NCI-H345 treated with DMSO at 0.1 percent for 48 hours (cell line): ENCODE measurements at regions not wholly inside any gene's neighbourhood (a gene's known extent, or its start where the extent isn't known, plus 50 kb on each side); places are given as distances from the start of the nearest gene placed in this dataset.
"Not testable (repeated sequence)": the region's sequence is repeated elsewhere in the genome, so short reads cannot be mapped to it uniquely, and the experiment has no call there.

Source experiments
- DNase-seq: peaks from one replicate; lab custom pipeline; 2025; ENCODE audit not compliant: unreplicated experiment; lab: John Stamatoyannopoulos, UW

DNA sequence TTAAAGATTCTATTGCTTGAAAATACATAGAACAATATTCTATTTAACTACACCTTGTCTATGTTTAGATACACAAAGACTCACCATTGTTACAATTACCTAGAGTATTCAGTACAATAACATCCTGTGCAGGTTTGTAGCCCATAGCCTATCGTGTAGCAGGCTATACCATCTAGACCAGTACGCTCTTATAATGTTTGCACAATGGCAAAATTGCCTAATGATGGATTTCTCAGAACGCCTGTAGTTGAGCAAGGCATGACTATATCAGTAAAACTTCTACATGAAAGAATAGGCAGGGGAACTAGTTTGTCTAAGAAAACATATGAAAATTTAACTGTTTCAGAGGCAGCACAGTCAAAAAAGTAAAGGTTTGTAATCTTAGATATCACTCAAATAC is 375.9 kb downstream of the DAD1 start:
- no peak for DNase-seq

DNA sequence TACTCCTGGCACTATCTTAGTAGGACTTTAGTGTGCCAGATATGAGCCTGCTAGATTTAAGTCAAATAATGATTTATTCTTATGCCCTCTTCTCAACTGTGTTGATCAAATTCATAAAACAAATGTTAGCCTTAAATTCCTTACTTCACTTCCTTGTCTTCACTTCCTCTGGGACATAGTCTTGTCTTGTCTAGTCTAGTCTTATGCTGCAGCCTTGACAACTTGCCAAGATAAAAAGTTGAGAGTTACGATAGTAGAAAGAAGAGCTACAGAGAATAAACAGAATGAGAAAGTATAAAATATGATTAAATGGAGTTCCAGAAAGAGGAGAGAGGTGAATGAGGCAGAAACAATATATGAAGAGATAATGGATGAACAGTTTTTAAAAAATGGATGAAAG is 378.1 kb downstream of the DAD1 start:
- DNase-seq = no peak

DNA sequence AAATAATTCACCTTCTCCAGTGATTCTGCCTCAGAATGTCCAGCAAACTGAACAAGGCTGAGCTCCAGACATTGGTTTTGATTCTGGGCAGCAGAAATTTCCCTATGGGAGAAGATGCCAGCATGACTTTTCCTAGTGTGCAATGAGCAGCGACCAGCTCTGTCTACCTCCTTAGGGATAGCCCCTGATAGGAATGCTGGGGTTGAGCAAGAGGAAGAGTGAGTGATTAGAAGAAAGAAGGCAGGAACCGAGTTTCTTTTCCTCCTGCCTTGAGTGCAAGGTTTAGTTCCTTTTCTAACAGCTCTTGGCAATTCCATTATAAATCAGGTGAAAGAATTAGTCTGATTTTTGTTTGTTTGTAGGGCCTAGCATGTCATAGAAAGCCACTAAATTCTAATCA is 379.0 kb downstream of the DAD1 start:
- no peak for DNase-seq

DNA sequence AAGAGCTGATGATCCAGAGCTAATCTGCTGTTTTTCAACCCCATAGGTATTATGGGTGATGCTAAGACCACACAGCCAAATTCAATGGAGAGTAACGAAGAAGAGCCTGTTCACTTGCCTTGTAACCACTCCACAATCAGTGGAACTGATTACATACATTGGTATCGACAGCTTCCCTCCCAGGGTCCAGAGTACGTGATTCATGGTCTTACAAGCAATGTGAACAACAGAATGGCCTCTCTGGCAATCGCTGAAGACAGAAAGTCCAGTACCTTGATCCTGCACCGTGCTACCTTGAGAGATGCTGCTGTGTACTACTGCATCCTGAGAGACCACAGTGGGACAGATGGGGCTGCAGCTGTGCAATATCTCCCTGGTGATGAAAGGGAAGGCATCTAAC is 386.0 kb downstream of the DAD1 start:
- no peak for DNase-seq

DNA sequence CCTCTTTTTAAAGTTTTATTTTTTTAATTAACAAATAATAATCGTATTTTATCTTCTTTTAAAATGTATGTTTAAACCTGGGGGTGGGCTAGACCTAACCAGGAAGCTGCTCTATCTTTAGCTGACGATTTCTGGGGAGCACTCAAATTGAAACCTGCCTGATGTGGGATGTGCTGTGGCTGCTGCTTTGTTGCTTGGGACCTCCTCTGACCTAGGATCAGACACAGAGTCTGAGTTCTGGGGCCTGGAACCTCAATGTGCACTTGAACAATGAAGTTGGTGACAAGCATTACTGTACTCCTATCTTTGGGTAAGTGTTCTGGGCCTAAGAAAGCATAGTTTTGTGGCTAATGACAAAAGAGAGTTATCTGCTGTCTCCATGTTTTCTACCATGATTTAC is 386.7 kb downstream of the DAD1 start:
- DNase-seq = no peak

DNA sequence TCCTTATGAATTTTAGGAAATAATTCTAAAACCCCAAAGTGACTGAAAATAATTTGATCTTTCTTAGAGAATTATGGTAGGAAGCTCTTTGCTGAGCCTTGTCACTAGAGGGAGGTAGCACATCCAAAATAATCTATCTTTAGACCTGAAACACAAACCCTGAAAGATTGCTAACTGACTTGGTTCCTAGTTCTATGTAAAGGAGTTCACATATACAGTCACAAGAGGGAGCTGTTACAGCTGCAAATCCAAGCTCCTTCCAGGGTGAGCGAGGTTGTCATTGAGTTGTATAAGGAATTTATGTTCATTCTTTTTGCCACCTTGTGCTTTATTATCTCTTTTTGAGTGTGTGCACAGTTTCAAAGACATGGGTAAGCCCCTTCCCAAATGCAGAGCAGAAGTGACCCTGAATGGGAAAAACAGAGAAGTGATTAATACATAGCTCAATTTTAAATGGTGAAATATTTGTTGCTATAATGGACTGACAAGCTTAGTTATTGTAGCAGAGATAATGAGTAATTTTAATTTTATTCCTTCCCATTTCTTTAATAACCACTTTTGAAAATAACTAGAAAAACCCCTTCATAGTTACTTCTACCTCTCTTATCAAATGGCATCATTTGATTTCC is 387.9 kb downstream of the DAD1 start:
- no peak for DNase-seq

DNA sequence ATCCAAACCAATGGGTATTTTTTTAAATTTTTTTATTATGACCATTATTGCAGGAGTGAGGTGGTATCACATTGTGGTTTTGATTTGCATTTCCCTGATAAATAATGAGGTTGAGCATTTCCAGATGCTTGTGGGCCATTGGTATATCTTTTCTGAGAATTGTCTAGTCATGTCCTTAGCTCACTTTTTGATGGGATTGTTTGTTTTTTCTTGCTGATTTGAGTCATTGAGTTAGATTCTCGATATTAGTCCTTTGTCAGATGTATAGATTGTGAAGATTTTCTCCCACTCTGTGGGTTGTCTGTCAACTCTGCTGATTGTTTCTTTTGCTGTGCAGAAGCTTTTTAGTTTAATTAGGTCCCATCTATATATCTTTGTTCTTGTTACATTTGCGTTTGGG is 388.9 kb downstream of the DAD1 start:
- DNase-seq = not testable (repeated sequence)

DNA sequence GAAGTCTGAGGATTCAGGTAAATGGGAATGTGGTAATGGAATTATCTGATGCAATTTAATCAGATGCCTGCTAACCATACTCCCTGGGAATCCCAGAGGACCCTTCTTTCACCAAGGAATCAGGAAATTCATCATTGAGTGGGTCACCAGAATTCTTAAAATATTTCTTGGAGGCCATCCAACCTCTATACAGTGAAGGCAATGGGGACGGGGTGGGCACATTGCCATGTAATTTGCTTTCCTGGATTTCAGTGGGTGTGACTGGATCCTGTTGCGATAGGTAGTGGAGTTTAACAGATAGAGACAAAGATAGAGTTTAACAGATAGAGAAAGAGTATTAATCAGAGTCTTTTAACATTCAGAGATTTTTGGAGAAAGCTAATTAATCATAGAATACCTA is 394.4 kb downstream of the DAD1 start:
- no peak for DNase-seq

DNA sequence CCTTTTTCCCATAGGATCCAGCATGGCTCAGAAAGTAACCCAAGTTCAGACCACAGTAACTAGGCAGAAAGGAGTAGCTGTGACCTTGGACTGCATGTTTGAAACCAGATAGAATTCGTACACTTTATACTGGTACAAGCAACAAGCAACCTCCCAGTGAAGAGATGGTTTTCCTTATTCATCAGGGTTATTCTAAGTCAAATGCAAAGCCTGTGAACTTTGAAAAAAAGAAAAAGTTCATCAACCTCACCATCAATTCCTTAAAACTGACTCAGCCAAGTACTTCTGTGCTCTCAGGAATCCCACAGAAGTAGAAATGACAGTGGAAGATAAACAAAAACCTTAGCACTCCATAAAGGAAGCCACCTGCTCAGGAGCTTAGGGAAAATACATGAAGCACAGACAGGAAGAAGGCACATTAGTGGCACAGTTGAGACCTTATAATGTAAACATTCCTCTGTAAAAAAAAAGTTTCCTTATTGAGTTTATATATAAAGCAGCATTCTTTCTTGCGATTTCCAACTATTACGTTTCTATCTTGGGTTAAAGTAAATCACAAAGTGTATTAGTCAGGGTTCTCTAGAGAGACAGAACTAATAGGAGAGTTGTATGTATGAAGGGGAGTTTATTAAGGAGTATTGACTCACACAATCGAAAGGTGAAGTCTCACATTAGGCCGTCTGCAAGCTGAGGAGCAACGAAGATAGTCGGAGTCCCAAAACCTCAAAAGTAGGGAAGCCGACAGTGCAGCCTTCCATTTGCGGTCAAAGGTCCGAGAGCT is 398.4 kb downstream of the DAD1 start:
- no peak for DNase-seq

DNA sequence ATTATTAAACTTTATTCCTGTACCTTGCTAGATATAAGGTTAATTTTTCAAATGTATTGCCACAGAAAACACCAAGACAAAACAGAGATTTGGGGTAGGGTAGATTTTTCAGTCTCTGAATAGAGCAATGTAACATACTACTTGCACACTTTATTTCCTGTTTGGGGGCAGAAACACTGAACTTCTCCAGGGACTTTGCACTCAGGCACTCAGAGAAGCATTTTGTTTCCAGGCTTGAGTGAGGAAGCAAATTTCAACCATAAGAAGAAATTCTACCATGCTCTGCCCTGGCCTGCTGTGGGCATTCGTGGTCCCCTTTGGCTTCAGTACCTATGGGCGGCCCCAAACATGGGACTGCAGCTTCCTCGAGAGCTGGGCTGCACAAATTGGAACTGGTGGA is 399.1 kb downstream of the DAD1 start:
- no peak for DNase-seq

DNA sequence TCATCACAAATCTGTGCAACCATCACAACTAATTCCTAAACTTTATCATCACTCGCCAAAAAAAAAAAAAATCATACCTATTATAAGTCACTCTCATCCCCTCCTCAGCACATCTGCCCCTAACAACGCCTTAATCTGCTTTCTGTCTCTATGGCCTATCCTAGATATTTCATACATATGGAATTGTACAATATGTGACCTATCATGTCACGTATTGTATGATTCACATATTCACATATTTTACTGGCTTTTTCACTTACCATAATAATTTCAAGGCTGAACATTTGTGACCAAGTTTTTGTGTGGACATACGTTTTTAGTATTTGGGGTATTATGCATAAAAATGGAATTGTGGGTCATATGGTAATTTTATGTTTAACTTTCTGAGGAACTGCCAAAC is 400.7 kb downstream of the DAD1 start:
- no peak for DNase-seq

DNA sequence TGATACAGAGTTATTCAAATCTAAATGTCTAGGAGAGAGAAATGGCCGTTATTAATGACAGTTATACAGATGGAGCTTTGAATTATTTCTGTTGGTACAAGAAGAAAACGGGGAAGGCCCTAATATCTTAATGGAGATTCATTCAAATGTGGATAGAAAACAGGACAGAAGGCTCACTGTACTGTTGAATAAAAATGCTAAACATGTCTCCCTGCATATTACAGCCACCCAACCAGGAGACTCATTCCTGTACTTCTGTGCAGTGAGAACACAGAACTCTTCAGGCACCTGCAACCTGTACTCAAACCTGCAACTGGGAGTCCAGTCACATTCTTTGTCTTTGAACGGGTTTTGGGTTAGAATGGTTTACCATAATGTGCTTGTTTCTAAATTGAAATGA is 403.2 kb downstream of the DAD1 start:
- DNase-seq = no peak

DNA sequence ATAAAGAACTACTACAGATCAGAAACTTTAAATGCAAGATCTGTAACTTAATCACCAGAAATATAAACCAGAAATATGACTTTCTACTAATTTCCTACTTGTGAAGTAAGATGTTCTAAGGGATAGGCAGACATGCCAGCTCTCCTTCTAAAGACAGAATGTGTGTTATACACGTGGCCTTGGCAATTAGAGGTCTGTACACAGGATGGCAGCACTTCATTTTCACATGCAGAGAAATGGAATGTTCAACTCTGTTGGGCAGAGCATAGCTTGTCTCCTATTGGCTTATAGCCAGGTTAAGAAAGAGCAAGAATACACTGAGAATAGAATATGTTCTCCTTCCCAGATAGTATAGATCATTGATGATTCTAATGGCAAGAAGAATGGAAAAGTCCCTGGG is 403.8 kb downstream of the DAD1 start:
- DNase-seq = no peak

DNA sequence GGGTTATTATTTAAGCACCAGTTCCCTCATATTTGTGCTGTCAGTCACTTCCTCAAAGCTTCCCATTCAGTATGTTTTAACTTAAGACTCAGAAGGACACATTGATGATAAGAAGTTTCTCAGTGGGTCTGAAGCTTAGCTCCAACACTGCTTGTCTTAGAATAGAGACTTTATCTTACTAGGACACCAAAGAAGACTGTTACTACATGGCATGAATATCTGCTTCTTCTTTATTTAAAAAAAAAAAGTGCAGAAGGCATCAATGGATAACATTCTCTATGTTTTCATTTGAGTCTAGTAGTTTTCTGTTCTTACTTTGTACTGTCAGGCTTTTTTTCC is 404.2 kb downstream of the DAD1 start:
- DNase-seq = no peak

DNA sequence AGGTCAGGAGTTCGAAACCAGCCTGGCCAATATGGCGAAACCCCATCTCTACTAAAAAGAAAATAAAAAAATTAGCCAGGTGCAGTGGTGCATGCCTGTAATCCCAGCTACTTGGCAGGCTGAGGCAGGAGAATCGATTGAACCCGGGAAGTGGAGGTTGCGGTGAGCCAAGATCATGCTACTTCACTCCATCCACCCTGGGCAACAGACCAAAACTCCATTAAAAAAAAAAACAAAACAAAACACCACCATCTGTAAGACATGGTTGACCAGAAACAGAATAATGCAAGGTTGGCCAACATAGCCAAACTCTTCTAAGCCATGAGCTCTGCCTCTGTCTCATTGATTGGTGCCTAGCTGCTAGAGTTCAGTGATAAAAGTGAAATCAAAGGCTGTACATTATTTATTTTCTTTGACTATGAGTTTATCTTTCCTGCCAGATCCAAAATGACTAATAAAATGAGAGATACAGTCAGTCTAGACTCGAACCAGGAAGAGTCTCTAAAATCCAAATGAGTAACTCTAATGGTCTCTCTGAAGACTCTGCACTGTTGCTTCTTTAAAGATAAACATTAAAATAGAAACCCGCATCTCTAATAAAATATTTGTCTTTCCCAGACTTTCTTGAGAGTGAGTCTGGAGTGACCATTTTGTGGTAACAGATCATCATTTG is 404.7 kb downstream of the DAD1 start:
- no peak for DNase-seq

DNA sequence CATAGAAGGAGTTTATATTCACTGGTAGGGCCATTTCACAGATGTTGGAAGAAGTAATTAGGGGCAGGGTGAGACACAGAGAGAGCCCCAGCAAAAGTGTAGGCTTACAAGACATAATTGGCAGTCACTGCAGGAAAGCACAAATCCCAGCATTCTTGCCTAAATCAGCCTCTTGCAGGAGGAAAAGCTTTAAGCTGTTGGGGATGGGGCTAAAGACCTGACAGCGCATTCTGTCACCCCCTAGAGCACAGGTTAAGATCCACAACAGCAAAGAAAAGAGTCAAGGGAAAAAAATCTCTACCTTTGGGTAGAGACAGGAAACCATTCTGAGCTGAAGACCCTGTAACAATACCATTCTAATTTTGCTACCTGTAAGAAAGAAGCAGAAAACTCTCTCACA is 409.0 kb downstream of the DAD1 start:
- no peak for DNase-seq

DNA sequence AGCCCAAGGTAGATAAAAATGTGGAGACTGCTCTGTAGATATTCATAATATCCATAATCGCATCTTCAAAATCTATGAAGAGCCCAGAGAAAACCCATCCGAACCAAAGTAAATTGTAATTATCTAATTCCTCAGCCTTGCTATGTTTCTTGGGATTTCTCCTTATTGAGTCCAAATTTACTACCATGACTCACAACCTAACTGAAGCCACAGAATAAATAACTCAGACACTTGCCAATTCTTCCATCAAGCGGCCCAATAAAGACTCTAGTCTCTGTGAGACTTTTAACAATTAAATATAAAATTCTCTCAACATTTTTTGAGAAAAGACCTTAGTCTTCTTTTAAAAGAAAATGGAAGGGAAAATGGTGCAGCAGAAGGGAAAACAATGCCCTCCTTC is 409.8 kb downstream of the DAD1 start:
- no peak for DNase-seq

DNA sequence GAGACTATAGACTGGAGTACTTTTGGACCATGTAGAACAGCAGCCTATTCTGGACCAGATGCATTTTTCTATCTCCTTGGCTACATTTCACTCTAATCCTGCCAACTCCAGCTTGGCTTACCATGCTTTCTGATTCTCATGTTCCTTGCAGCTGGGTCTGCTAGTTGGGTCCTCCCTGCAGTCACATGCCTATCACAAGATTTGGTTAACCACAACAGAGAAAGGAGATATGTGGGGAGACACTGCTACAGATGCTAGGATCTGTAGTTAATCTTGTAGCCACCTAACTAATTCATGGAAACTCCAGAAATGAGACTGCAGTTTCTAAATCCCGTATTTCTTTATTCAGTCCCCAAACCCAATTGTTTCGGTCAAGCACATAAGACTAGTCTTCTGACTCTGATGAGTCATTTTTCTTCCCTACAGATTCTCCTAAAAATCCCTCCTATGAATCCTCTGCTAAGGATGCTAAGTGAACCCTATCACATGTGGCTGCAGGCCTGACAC is 410.6 kb downstream of the DAD1 start:
- DNase-seq = no peak

DNA sequence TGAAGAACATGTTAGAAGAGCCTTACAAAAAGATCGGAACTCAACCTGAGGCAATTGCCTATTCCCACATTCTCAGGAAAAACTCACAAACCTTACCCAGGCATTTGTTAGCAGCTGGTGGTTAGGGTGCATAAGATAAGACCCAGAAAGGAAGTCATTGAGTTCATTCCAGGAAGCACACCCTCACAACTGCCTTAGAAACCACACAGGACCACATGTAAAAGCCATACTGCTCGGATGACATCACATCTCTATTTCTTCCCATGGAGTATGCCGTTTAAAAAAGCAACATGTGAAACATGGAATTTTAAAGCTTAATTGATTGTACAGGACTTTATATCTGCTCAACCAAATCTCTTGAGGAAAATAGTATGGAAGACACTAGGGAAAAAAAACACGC is 411.2 kb downstream of the DAD1 start:
- no peak for DNase-seq

DNA sequence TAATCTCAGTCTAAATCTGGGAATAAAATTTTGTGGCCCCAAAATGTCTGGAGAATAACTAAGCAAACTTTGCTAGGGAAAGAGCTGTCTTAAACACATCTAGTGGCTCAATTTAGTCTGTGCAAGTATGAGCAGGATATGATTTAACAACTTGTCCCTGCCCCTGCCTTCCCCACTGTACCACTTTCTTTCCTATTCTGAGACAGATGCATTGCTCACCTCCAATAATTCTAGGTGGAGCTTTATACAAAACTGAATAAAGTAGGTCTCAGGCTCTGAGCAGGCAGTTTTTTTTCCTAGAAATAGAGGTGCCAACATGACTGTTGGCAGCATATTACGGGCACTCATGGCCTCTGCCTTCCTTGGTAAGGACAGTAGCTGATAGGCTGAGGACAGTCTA is 412.1 kb downstream of the DAD1 start:
- no peak for DNase-seq

DNA sequence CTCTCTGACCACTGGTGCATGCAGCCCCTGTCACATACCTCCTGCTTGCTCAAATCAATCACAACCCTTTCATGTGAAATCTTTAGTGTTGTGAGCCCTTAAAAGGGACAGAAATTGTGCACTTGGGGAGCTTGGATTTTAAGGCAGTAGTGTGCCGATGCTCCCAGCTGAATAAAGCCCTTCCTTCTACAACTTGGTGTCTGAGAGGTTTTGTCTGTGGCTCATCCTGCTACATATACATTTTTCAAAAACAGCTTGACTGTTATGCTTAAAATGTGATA is 413.8 kb downstream of the DAD1 start:
- DNase-seq = not testable (repeated sequence)

DNA sequence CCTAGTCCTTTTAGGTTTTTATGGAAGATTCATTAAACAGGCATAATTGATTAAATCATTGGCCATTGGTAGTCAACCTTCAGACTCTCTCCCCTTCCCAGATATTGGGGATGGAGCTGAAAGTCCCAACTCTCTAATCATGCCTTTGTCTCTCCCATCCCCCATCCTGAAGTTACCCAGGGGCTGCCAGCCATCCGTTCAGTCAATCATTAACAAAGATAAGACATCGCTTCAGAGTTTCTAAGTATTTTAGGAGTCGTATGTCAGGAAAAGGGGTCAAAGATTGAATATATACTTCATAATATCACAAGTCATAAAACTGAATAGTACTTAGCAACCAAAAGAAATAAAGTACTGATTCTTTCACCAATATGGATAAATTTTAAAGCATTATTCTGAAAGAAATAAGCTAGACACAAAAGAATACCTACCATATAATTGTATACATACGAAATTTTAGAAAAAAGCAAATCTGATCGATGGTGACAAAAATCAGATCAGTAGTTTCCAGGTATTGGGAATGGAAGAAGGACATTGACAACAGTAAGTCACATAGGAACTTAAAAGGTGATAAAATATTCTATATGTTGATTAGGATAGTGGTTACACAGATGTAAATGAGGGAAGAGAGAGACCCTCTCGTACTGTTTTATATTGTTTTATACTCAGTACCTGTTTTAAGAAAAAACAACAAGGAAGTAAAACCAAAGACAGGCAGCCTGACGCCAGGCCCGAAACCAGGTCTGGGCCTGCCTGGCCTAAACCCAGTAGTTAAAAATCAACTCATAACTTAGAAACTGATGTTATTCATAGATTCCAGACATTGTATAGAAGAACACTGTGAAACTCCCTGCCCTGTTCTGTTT is 414.4 kb downstream of the DAD1 start:
- DNase-seq = no peak
